CD14-positive monocyte (primary cell): ENCODE measurements at regions not wholly inside any gene's neighbourhood (a gene's known extent, or its start where the extent isn't known, plus 50 kb on each side); places are given as distances from the start of the nearest gene placed in this dataset.

Experiments
- DNase-seq, 3 donors: peaks; one replicate each; pipeline ENCODE4 v3.0.0-alpha.2; 2011 to 2022
- H2AFZ ChIP-seq: 2 replicates; pipeline ENCODE4 v1.6.0; 2012; ENCODE audit warnings: mild to moderate bottlenecking, low read depth, low read length, inconsistent platforms; ENCODE audit not compliant: insufficient read depth, poor library complexity, severe bottlenecking
- H3K27ac ChIP-seq, 2 donors: 1 replicate in 1 of 2; 2 replicates in 1 of 2; pipeline ENCODE4 v1.5.1; 2012 to 2013; ENCODE audit warnings: low read length in 2 of 2, control low read depth in 1 of 2, inconsistent platforms in 1 of 2, low read depth in 1 of 2, mild to moderate bottlenecking in 1 of 2
- H3K27me3 ChIP-seq, 2 donors: one replicate each; pipeline versions ENCODE4 v1.6.0 to v1.6.1; 2011 to 2013; ENCODE audit warnings: low read length in 2 of 2; ENCODE audit not compliant: control insufficient read depth in 2 of 2, insufficient read depth in 2 of 2
- H3K36me3 ChIP-seq, 2 donors: replicated peaks in 1 of 2; 1 replicate in 1 of 2; 2 replicates in 1 of 2; pipeline versions ENCODE4 v1.5.1 to v1.6.1; 2012 to 2013; ENCODE audit warnings: low read length in 2 of 2, control low read depth in 1 of 2, inconsistent platforms in 1 of 2, mild to moderate bottlenecking in 1 of 2; ENCODE audit not compliant: insufficient read depth in 2 of 2, control insufficient read depth in 1 of 2
- H3K4me1 ChIP-seq, 2 donors: 1 replicate in 1 of 2; 2 replicates in 1 of 2; pipeline versions ENCODE4 v1.5.1 to v1.6.1; 2012 to 2013; ENCODE audit warnings: low read length in 2 of 2, control low read depth in 1 of 2, inconsistent platforms in 1 of 2, mild to moderate bottlenecking in 1 of 2, moderate library complexity in 1 of 2; ENCODE audit not compliant: insufficient read depth in 2 of 2, control insufficient read depth in 1 of 2
- H3K4me2 ChIP-seq: replicated peaks from 2 replicates; pipeline ENCODE3; 2012; ENCODE audit warnings: low read length, moderate library complexity, mild to moderate bottlenecking; ENCODE audit not compliant: poor library complexity, severe bottlenecking; ENCODE audit errors: extremely low read depth
- H3K4me3 ChIP-seq, 3 experiments: fragments of 200-600 bp in 1 of 3; sonication (generic) in 1 of 3; replicated peaks in 1 of 3; 1 replicate in 2 of 3; 2 replicates in 1 of 3; pipeline ENCODE4 v1.5.1; 2011 to 2013; ENCODE audit warnings: low read length in 3 of 3, mild to moderate bottlenecking in 3 of 3, control low read depth in 2 of 3, low read depth in 2 of 3, inconsistent platforms in 1 of 3, moderate library complexity in 1 of 3
- H3K79me2 ChIP-seq: 2 replicates; pipeline ENCODE4 v1.6.0; 2012; ENCODE audit warnings: mild to moderate bottlenecking, control low read depth, inconsistent platforms, low read length, moderate library complexity; ENCODE audit not compliant: insufficient read depth
- H3K9ac ChIP-seq: 2 replicates; pipeline ENCODE4 v1.6.0; 2017; ENCODE audit warnings: low read length, mild to moderate bottlenecking; ENCODE audit not compliant: insufficient read depth, poor library complexity, severe bottlenecking
- H3K9me3 ChIP-seq, 2 donors: replicated peaks in 1 of 2; 1 replicate in 1 of 2; 2 replicates in 1 of 2; pipeline versions ENCODE4 v1.5.1 to v1.6.1; 2012 to 2013; ENCODE audit warnings: low read length in 2 of 2, control low read depth in 1 of 2; ENCODE audit not compliant: control insufficient read depth in 1 of 2, insufficient read depth in 1 of 2
- H4K20me1 ChIP-seq: 2 replicates; pipeline ENCODE4 v1.6.0; 2012; ENCODE audit warnings: mild to moderate bottlenecking, low read length, control low read depth, moderate library complexity; ENCODE audit not compliant: insufficient read depth
- H3K27ac Mint-ChIP-seq, 7 donors: one replicate each; pipeline ENCODE4 v1.8.0; 2020; ENCODE audit warnings: mild to moderate bottlenecking in 7 of 7, mixed read lengths in 7 of 7, moderate library complexity in 6 of 7, inconsistent platforms in 2 of 7
- H3K27me3 Mint-ChIP-seq, 3 donors: one replicate each; pipeline ENCODE4 v1.8.0; 2021 to 2022; ENCODE audit warnings: low read depth in 3 of 3, mild to moderate bottlenecking in 3 of 3, mixed read lengths in 3 of 3, moderate library complexity in 3 of 3, inconsistent platforms in 1 of 3
- H3K36me3 Mint-ChIP-seq, 2 donors: one replicate each; pipeline ENCODE4 v1.8.0; 2020; ENCODE audit warnings: mixed read lengths in 2 of 2, inconsistent platforms in 1 of 2, mild to moderate bottlenecking in 1 of 2
- H3K4me1 Mint-ChIP-seq: one replicate; pipeline ENCODE4 v1.8.0; 2020; ENCODE audit warnings: mild to moderate bottlenecking, mixed read lengths
- H3K4me3 Mint-ChIP-seq, 2 donors: one replicate each; pipeline ENCODE4 v1.8.0; 2020; ENCODE audit warnings: mild to moderate bottlenecking in 2 of 2, mixed read lengths in 2 of 2, moderate library complexity in 1 of 2
- H3K9me3 Mint-ChIP-seq, 7 donors: one replicate each; pipeline ENCODE4 v1.8.0; 2020 to 2022; ENCODE audit warnings: mixed read lengths in 7 of 7, mild to moderate bottlenecking in 6 of 7, moderate library complexity in 6 of 7, inconsistent platforms in 2 of 7
- WGBS: methylation state at CpG from one replicate; pipeline ENCODE4 v1.1.5; 2013; ENCODE audit warnings: missing lambda C conversion rate; ENCODE audit not compliant: insufficient coverage; 5-methylcytosine and 5-hydroxymethylcytosine counted together
- intact Hi-C, 2 donors: fragments of 100-400 bp; cut with micrococcal nuclease; formaldehyde crosslinking; loops; one replicate each; pipeline versions ENCODE4 v1.15.0 to v1.15.1; 2023
- TF ChIP-seq, protein P1 (sequence below): fragments of 200-600 bp; IDR thresholded peaks from one replicate; pipeline ENCODE4 v1.8.0; 2022; ENCODE audit warnings: antibody characterized with exemption, mild to moderate bottlenecking

- H3K9me3 Mint-ChIP-seq: peaks cover 0 to 15% (median 8%) of the 10 kb centered on the region in 7 donors
- no peaks in the 10 kb centered on the region for H3K36me3 Mint-ChIP-seq
- no peak overlapping the region for H3K27ac ChIP-seq
- peaks cover 0 to 4% of the 10 kb centered on the region in 2 donors for H3K9me3 ChIP-seq
- no peaks in the 10 kb centered on the region for H3K27me3 ChIP-seq
- H3K36me3 ChIP-seq: no peaks in the 10 kb centered on the region
- no peak overlapping the region for H3K4me3 Mint-ChIP-seq
- H4K20me1 ChIP-seq: no peaks in the 10 kb centered on the region
- WGBS: no CpG with 5 or more reads among the region's 1 CpG
- no peaks in the 10 kb centered on the region for H3K4me1 Mint-ChIP-seq
- no peaks in the 10 kb centered on the region for H3K79me2 ChIP-seq
- H3K4me2 ChIP-seq: no peak overlapping the region
- TF ChIP-seq, protein P1, sequence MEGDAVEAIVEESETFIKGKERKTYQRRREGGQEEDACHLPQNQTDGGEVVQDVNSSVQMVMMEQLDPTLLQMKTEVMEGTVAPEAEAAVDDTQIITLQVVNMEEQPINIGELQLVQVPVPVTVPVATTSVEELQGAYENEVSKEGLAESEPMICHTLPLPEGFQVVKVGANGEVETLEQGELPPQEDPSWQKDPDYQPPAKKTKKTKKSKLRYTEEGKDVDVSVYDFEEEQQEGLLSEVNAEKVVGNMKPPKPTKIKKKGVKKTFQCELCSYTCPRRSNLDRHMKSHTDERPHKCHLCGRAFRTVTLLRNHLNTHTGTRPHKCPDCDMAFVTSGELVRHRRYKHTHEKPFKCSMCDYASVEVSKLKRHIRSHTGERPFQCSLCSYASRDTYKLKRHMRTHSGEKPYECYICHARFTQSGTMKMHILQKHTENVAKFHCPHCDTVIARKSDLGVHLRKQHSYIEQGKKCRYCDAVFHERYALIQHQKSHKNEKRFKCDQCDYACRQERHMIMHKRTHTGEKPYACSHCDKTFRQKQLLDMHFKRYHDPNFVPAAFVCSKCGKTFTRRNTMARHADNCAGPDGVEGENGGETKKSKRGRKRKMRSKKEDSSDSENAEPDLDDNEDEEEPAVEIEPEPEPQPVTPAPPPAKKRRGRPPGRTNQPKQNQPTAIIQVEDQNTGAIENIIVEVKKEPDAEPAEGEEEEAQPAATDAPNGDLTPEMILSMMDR: no peak
- intact Hi-C loops: no loop called here
- peaks cover 0 to 2% (median 0%) of the 10 kb centered on the region in 3 donors for H3K27me3 Mint-ChIP-seq
- no peak overlapping the region for H3K27ac Mint-ChIP-seq
- no peaks in the 10 kb centered on the region for H3K4me1 ChIP-seq
- no peak overlapping the region for H3K4me3 ChIP-seq
- no peak overlapping the region for H2AFZ ChIP-seq
- no peak for DNase-seq
- H3K9ac ChIP-seq: no peak overlapping the region
These were observed 275.6 kb downstream of the TFAP2B start for GRCh38 chr6:51094271-51094670.

DNA sequence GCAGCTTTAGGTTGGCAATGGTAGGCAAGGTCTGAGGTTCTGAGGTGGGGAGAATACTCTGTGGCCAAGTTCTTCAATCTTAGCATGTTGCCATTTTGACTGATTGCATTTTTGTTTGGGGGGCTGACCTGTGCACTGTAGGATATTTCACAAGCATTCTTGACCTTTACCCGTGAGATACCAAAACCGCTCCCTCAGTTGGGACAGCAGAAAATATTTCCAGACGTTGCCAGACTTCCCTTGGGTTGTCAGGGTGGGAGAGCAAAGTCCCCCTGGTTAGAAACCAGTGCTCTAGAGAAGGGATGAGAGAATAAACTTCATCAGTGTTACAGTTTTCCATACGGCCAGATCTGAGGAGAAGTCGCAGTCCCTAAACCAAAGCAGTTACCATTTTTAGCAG is 279.6 kb downstream of the TFAP2B start:
- 68% methylated on average over 2 of the region's 5 CpGs for WGBS
- no peaks in the 10 kb centered on the region for H3K79me2 ChIP-seq
- no peak overlapping the region for H3K27ac ChIP-seq
- Mint-ChIP-seq H3K27ac (no peak overlapping the region), H3K4me3 (no peak overlapping the region), H3K27me3 (no peaks in the 10 kb centered on the region), H3K4me1 (no peaks in the 10 kb centered on the region), H3K9me3 (peaks cover 0 to 3% (median under 1%) of the 10 kb centered on the region in 7 donors), H3K36me3 (no peaks in the 10 kb centered on the region)
- H3K27me3 ChIP-seq: no peaks in the 10 kb centered on the region
- H3K9ac ChIP-seq: no peak overlapping the region
- no peak overlapping the region for H3K4me3 ChIP-seq
- no peaks in the 10 kb centered on the region for H3K4me1 ChIP-seq
- H2AFZ ChIP-seq: no peak overlapping the region
- TF ChIP-seq, protein P1: no peak
- no peaks in the 10 kb centered on the region for H3K36me3 ChIP-seq
- DNase-seq: no peak
- H3K9me3 ChIP-seq: no peaks in the 10 kb centered on the region
- H3K4me2 ChIP-seq: no peak overlapping the region
- H4K20me1 ChIP-seq: no peaks in the 10 kb centered on the region
- intact Hi-C loops: no loop called here
